Lung (tissue), 11 donors: ENCODE measurements at regions not wholly inside any gene's neighbourhood (a gene's known extent, or its start where the extent isn't known, plus 50 kb on each side); places are given as distances from the start of the nearest gene placed in this dataset.

Experiments
- ATAC-seq: fragments of 200-7000 bp; cut with Tn5 transposase; one replicate; pipeline ENCODE4 v1.9.1; 2020; ENCODE audit warnings: moderate number of reproducible peaks; ENCODE audit not compliant: insufficient read depth, low FRiP score
- DNase-seq, 3 donors: peaks; one replicate each; pipeline ENCODE4 v3.0.0-alpha.2; 2013 to 2017
- H3K27ac ChIP-seq, 2 donors: one replicate each; pipeline ENCODE4 v1.5.1; 2013; ENCODE audit warnings: mild to moderate bottlenecking in 2 of 2, moderate library complexity in 2 of 2, control low read depth in 1 of 2, inconsistent platforms in 1 of 2, low read depth in 1 of 2, low read length in 1 of 2
- H3K27me3 ChIP-seq, 3 donors: one replicate each; pipeline ENCODE4 v1.5.1; 2013; ENCODE audit warnings: low read length in 2 of 3; ENCODE audit not compliant: control insufficient read depth in 3 of 3, insufficient read depth in 3 of 3
- H3K36me3 ChIP-seq, 4 donors: one replicate each; pipeline ENCODE4 v1.5.1; 2013; ENCODE audit warnings: low read length in 4 of 4, mild to moderate bottlenecking in 1 of 4, moderate library complexity in 1 of 4; ENCODE audit not compliant: control insufficient read depth in 4 of 4, insufficient read depth in 4 of 4
- H3K4me1 ChIP-seq, 5 donors: one replicate each; pipeline ENCODE4 v1.5.1; 2013; ENCODE audit warnings: low read length in 5 of 5, mild to moderate bottlenecking in 2 of 5, moderate library complexity in 1 of 5; ENCODE audit not compliant: control insufficient read depth in 5 of 5, insufficient read depth in 5 of 5
- H3K4me3 ChIP-seq: one replicate; pipeline ENCODE4 v1.5.1; 2013; ENCODE audit warnings: mild to moderate bottlenecking, control low read depth, moderate library complexity
- H3K9ac ChIP-seq, 2 donors: one replicate each; pipeline ENCODE4 v1.5.1; 2013; ENCODE audit warnings: low read length in 2 of 2, control low read depth in 1 of 2; ENCODE audit not compliant: insufficient read depth in 1 of 2
- H3K9me3 ChIP-seq, 4 donors: one replicate each; pipeline ENCODE4 v1.5.1; 2013; ENCODE audit warnings: low read length in 3 of 4, mild to moderate bottlenecking in 1 of 4, moderate library complexity in 1 of 4; ENCODE audit not compliant: control insufficient read depth in 4 of 4, insufficient read depth in 3 of 4
- WGBS, 2 donors: extraction: QIAGEN DNeasy Blood & Tissue Kit; methylation state at CpG; one replicate each; pipeline ENCODE4 v1.1.7; 2013; 5-methylcytosine and 5-hydroxymethylcytosine counted together
- TF ChIP-seq, protein P1 (sequence below): IDR thresholded peaks from 2 replicates; pipeline ENCODE4 v1.5.1; 2012; ENCODE audit warnings: mild to moderate bottlenecking; ENCODE audit errors: control extremely low read depth, extremely low read depth
- donor health status: control.
- donor health status: control.
- donor health status: Bipolar disorder and iron deficiency.
- donor health status: healthy.
- donor health status: DM: yes; HTN: yes; CAD: no.

DNA sequence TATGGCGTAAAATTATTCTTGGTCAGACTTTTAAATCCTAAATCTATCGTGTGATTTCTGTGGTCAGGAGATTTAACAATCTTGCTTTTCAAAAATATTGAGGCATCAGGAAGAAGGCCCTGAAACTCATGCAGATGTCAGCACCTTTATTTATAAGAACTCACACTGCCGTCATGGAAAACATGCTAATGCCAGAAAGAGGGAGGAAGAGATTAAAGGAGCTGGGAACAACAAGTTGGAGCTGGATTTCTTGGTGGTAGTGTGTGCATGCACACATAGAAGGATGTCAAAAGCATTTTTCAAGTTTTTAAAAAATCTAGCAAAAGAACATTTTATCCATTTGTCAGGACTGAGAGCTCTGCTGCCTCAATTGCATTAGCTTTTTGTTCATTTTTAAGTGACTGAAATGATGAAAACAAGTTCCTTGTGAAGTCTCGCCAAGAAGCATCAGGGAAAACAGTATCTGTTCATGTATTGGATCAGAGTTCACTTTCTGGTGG is 342.5 kb downstream of the SPRY2 start:
- 85 to 90% methylated on average over 4 of the region's 4 CpGs for WGBS, 2 donors
- ATAC-seq: no peak
- H3K4me3 ChIP-seq: no peak overlapping the region
- TF ChIP-seq, protein P1, sequence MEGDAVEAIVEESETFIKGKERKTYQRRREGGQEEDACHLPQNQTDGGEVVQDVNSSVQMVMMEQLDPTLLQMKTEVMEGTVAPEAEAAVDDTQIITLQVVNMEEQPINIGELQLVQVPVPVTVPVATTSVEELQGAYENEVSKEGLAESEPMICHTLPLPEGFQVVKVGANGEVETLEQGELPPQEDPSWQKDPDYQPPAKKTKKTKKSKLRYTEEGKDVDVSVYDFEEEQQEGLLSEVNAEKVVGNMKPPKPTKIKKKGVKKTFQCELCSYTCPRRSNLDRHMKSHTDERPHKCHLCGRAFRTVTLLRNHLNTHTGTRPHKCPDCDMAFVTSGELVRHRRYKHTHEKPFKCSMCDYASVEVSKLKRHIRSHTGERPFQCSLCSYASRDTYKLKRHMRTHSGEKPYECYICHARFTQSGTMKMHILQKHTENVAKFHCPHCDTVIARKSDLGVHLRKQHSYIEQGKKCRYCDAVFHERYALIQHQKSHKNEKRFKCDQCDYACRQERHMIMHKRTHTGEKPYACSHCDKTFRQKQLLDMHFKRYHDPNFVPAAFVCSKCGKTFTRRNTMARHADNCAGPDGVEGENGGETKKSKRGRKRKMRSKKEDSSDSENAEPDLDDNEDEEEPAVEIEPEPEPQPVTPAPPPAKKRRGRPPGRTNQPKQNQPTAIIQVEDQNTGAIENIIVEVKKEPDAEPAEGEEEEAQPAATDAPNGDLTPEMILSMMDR: no peak
- H3K36me3 ChIP-seq: no peaks in the 10 kb centered on the region
- H3K27me3 ChIP-seq: no peaks in the 10 kb centered on the region
- H3K4me1 ChIP-seq: no peaks in the 10 kb centered on the region
- peak in 2 of 3 donors; percentile 62 to 70 for DNase-seq
- H3K9me3 ChIP-seq: no peaks in the 10 kb centered on the region
- no peak overlapping the region for H3K9ac ChIP-seq
- no peak overlapping the region for H3K27ac ChIP-seq

DNA sequence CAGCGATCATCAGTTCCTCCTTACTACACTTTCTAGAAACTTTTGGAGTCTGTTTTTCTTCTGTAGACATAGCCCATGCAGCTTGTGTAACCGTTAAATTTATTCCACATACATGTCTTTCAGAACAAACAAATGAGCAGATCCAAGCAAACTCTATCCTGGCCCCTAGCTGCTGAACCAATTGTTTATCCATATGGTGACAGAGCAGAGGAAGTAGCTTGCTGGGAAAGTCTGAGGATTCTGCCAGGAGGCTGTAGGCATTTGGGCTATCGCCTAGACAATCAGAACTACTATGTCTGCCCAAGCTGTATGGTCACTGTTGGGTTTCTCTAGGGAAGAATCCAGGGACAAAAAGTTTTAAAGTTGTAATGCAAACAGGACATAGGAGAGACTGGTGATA is 343.7 kb downstream of the SPRY2 start:
- ATAC-seq: no peak
- 51 to 58% methylated on average over 3 of the region's 3 CpGs for WGBS, 2 donors
- TF ChIP-seq, protein P1: no peak
- no peak overlapping the region for H3K4me3 ChIP-seq
- H3K36me3 ChIP-seq: no peaks in the 10 kb centered on the region
- H3K4me1 ChIP-seq: no peaks in the 10 kb centered on the region
- no peak overlapping the region for H3K9ac ChIP-seq
- no peak overlapping the region for H3K27ac ChIP-seq
- no peaks in the 10 kb centered on the region for H3K27me3 ChIP-seq
- DNase-seq: peak in 1 of 3 donors; percentile 21
- H3K9me3 ChIP-seq: no peaks in the 10 kb centered on the region

DNA sequence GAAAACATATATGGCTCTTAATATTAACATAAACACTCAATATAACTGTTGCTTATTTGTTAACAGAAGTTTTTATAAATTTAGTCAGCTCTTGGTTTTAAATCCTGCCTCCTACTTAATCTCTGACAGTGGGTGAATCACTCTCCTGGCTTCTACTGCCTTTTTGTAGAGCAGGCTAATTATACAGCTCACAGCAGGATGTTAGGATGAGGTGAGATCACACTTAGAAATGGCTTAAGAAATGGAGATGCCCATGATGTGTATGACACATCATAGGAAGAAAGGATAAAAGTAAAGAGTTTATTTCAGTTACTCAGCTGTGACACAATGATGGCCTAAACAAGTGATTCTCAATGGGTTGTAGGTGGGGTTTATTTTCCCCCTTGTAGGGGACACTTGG is 345.6 kb downstream of the SPRY2 start:
- Histone ChIP-seq H3K27me3 (no peaks in the 10 kb centered on the region), H3K4me3 (no peak overlapping the region), H3K27ac (no peak overlapping the region), H3K4me1 (no peaks in the 10 kb centered on the region), H3K9me3 (no peaks in the 10 kb centered on the region), H3K9ac (no peak overlapping the region), H3K36me3 (no peaks in the 10 kb centered on the region)
- DNase-seq (no peak), ATAC-seq (no peak)
- TF ChIP-seq, protein P1: no peak

DNA sequence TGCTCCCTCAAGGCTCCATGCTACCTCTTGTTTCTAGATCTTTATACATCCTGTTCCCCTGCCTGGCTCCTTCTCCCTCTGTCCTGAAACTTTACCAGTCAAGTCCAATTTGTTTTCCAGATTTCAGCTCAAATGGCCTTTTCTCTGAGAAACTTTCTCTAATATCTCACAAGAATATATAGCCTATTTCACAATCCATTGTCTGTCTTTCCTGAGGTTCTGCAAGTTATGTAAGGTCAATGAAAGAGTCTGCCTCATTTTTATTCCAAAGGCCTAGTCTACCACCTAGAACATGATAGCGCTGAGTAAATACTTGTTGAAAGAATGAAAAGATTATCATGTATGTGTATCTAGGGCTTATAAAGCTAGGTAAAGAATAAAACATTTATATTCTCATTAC is 348.8 kb downstream of the SPRY2 start:
- no peaks in the 10 kb centered on the region for H3K36me3 ChIP-seq
- no peak overlapping the region for H3K9ac ChIP-seq
- DNase-seq: no peak
- no peaks in the 10 kb centered on the region for H3K4me1 ChIP-seq
- H3K27me3 ChIP-seq: no peaks in the 10 kb centered on the region
- no peak overlapping the region for H3K27ac ChIP-seq
- no peak for ATAC-seq
- 96 to 98% methylated on average over 1 of the region's 1 CpG for WGBS, 2 donors
- TF ChIP-seq, protein P1: no peak
- no peak overlapping the region for H3K4me3 ChIP-seq
- H3K9me3 ChIP-seq: no peaks in the 10 kb centered on the region
